DMS53 (cell line): ENCODE measurements at regions not wholly inside any gene's neighbourhood (a gene's known extent, or its start where the extent isn't known, plus 50 kb on each side); places are given as distances from the start of the nearest gene placed in this dataset.

Experiments
- DNase-seq: peaks from one replicate; lab custom pipeline; 2025; lab: John Stamatoyannopoulos, UW

DNA sequence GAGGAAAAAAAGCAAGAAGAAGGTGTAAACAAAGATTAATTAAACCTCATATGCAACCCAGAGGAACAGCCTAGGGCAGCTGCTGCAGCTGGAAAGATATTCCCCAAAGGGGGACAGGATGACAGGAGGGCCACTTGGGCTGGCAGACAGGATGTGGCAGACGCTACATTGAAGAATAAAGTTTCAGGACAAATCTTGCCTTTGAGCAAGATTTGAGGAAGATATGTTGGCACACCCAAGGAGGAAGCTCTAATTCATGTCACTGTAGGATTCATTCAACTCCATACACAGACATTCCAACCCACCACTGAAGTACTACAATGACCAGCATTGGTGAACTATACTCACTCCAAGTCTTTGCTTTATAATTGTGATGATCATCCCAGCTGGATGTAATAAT lies 504.0 kb downstream of the SHQ1 start:
- DNase-seq = no peak

DNA sequence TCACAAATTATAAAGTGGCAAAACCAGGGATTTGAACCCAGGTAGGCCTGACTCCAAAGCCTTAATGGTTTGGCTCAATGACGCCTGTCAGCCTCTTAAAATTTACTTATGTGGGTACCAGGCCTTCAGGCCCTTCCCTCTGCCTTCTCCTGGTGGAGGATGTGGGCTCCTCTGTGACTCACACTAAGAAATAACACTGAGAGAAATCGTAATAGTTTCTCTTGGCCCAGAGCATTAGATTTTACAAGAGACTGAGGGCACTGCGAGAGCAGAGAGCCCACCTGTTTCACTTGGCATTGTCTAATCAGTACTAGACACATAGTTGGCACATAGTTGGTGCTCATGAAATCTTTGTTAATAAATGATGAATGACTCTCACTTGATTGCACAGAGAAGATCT lies 505.2 kb downstream of the SHQ1 start:
- DNase-seq = no peak

DNA sequence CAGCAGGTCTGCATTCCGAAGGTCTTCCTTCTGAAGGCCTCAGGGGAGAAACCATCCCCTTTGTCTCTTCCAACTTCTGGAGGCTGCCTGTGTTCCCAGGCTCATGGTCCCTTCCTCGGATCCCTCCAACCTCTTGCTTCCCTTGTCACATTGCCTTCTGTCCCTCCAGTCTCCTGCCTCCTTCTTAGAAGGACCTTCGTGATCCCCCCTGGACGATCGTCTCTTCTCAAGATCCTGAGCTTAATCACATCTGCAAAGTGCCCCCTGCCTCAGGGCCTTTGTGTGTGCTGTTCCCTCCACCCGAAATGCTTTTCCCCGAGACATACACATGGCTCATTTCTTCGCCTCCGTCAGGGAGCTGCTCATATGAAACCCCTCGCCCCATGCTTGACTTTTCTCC lies 505.8 kb downstream of the SHQ1 start:
- no peak for DNase-seq

DNA sequence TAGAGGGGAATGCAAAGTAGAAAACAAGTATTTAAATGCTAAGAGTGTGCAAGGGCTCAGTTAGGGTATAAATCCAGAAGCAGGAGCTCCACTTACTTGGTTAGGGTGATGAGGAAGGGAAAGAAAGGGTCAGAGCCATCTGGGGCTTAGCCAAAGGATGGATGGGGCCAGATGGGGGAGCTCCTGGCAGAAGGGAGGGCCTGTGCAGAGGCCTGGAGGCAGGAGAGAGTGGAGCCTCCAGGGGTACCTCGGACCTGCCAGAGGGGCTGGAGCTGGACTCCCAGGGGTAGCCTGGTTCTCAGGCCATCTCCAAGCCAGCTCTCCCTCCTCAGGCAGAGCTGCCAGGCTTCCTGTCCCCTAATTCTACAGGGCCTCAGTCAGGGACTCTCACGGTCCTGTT lies 506.3 kb downstream of the SHQ1 start:
- DNase-seq = no peak

DNA sequence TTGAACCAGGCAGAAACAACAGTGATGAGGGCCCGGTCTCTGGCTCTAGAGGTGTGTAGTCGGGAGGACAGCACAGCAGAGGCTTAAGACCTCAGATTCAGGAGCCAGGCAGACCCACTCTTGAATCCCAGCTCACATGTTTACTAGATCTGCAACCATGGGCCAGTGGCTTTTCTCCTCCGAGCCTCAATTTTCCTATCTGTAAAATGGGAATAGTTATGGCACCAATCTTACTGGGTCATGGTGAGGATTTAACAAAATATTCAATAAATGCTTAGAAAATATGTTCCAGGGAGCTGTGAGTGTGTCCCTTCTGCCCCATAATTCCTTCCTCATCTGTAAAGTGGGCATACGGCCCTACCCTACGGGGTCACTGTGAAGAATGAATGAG lies 506.9 kb downstream of the SHQ1 start:
- DNase-seq = no peak

DNA sequence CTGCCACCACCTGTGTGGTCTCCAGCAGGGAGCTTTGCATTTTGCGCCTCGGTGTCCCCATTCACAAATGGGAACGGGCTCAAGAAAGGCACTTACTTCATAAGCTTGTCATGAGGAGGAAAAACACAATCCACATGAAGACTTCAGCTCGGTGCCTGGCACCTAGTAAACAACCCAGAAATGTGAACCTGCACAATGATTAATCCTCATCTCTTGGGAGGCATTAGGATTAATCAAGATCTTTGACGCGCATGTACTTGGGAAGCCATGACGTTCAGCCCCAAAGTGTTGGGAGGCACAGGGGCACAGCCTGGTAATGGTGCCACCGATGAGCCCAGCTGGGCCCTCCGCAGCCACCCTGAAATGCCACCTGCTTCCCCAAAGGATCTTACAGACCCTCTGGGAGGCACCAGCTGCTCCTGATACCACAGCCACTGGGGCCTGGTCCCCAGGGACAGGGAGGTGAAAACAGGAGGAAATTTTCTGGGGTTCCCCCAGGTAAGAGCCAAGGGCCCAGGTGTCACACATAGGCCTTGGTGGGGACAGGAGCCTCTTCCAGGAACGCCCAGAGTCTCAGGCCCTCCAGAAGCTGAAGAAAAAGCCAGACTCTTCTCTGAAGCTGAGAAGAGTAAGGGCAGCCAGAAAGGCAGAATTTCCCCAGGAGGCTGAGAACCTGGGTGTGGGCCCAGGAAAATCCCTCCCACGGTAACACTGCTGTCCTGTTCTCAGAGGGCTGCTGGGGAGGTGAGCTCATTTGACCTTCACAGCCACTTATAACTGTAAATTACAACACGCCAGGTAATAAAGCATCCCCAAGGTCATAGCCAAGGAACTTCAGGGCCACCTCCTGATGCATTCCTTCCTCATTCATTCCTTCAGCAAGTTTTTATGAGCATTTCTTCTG lies 507.5 kb downstream of the SHQ1 start:
- no peak for DNase-seq

DNA sequence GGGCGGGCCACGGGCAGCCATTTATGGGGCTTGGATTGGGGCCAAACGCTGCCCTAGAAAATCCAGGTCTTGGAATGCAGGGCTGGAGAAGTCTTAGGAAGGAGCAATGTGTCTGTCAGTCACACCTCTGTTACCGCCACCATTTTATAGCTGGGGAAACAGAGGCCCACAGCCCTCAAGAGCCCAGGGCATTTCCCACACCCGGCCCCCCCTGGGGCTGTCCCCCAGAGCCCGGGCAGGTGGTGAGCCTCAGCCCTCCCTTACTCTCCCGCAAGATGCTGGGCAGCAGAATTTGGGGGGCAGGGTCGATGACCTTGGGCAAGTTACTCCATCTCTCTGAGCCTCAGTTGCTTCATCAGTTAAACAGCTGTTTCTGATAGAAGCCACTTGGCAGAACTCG lies 508.2 kb downstream of the SHQ1 start:
- DNase-seq = no peak

DNA sequence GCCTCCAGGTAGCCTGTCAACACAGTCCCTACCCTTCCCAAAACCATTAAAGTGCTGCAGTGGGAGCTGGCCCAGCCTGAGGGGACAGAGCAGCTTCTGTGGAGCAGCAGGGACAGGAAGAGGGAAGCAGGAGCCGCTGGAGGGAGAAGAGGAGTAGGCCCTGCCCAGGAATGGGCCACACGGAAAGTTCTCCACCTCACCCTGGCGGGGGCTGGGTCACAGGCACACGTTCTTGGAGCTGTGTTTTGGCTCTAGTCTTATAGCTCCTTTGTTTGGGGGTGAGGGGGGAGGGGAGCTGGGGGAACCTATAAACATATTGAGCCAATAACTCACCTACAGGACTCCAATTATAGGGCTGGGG lies 508.6 kb downstream of the SHQ1 start:
- DNase-seq = no peak

DNA sequence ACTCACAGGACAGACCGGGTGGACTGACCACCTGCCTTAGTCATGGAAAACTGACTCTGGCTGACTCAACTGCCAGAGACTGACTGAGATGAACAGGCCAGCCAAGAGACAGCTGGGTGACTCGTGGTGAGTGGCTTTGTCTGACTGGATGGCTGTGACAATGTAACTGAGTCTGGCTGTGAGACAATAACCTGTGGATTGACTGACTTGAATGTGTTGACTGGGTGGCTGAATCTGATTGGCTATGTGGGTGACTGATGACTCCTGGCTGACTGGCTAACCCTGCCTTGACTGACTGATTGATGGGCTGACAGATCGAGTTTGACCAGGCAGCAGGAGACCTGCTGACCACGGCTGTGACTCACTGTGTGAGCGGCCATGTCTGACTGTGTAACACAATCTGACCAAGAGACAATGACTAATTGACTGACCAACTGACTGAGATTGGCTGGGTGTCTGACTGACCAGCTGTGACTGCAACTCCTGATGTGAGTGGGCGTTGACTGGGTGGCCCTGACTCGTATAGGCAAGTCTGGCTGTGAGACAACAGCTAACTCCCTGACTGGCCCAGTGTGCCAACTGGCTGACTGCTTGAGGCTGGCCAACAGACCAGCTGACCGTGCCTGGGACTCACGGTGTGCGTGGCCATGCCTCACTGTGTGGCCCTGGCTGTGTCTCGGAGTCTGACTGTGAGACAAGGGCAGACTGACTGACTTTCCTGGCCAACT lies 509.1 kb downstream of the SHQ1 start:
- DNase-seq = peak; percentile 31

DNA sequence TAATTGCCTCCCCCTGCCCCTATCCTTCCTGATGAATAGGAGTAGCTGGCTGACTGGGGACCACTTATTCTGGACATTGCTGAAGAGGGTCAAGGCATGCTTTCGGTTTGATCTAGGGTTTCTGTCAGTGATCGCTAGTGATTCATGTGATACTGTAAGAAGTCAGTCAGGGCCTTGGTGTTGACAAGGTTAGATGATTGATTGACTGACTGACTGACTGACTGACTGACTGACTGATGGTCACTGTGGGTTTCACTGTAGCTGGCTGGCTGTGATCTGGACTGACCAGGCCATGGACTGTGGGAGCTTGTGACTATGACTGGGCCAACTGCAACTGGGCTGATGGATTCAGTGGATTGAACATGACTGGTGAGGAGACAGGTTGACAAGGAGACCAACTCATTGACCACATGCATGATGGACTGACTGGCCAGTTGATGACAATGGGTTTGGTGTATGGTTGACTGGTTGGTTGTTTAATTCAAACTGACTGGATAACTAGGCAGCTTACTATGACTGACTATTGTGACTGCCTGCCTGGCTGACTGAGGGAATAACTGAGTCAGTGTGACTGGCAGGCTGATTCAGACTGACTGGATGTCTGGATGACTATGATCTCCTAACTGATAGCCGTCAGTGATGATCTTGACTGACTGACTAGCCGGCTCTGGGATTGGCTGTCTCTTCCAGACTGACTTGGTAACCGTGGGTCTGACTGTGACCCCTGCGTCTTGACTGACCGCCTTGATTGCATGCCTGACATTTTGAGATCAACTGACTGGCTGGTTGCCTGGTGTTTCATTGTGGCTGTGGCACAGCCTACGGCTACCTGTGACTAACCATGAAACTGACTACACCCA lies 509.9 kb downstream of the SHQ1 start:
- no peak for DNase-seq

DNA sequence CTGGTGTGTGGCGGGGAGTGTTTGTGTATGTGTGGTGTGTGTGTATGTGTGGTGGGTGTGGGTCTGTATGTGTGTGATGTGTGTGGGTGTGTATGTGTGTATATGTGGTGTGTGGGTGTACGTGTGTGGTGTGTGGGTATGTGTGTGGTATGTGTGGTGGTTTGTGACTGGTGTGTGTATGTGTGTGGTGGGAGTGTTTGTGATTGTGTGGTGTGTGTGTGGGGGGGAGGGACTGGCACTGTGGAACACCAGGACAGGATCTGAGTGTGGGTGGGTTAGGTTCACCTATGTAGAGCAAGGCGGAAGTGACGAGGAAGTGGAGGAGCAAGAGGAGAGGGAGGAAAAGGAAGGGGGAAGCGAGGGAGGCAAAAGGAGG lies 510.8 kb downstream of the SHQ1 start:
- DNase-seq = peak; percentile 0

DNA sequence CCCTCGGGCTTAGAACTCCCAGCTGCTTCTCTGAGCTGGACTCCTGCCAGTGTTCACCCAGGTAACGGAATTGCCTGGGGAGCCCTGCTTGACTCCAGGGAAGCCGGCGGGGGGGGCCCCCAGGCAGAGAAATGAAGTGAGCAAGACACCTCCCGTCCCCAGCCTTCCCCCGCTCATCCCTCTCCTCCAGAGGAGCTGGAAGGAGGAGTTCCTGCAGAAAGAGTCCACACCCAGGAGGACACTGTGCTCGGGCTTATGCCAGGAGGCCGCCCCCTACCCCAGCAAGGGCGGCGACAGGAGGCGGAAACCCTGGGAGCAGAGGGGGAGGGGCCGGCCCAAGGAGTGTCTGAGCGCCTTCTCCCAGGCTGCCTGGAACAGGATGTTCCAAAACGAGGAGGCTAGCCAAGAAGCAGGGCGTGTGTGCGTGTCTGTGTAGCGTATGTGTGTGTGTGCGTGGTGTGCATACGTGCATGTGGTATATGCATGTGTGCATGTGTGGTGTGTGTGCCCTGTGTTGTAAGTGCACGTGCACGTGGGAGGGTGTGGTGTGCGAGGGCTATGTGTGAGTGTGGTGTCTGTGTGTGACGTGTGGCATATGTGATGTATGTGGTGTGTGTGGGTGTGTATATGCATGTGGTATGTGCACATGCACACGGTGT lies 511.3 kb downstream of the SHQ1 start:
- peak; percentile 48 for DNase-seq

DNA sequence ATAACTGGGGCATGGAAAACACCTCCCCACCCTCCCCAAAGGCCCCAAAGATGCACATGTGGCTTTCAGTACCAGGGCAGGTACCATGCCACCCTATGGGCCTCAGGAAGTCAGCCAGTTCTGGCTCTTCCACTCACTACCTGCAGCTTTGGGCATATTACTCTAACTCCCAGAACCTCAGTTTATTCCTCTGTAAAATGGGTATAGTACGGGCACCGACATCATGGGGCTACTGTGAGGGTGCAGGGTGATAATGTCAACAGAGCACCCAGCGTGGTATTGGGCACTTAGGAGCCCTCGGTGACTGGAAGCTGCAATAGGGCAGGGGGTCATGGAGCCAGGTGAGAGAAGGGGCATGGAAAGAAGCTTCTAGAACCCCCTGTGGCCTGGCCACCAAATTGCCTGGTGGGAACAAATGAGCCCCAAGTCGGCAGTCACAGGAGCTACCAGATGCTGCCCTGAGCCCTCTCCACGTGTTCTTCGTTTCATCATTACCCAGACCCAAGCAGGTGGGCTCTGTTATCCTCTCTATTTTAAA lies 512.1 kb downstream of the SHQ1 start:
- DNase-seq = no peak

DNA sequence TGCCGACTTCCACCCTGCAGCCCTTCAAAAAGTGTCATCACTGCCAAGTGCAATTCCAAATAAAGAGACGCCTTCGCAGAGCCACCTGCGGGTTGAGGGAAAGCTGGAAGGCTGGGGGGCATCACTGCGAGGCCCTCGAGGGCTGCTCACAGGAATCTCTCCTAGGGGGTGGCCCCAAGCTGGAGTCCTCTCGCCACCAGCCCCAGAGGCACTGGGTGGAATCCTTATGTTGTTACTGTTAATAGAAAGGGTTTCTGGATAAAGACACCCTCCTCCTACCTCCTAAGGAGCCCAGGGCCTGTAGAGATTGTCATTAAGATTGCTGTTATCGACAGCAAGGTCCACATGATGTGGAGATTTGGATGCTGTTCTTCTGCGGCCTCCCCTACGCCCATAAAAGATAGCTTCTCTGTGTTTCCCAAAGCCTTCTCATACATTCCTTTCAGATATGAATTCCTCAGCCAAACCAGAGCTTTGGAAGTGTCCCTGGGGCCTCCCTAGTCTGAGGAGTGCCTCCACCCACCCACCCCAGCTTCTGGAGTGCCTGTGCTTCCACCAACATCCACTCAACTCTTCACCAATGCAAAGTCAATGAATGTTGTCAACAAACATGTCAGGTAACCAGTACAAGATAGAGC lies 512.7 kb downstream of the SHQ1 start:
- no peak for DNase-seq

DNA sequence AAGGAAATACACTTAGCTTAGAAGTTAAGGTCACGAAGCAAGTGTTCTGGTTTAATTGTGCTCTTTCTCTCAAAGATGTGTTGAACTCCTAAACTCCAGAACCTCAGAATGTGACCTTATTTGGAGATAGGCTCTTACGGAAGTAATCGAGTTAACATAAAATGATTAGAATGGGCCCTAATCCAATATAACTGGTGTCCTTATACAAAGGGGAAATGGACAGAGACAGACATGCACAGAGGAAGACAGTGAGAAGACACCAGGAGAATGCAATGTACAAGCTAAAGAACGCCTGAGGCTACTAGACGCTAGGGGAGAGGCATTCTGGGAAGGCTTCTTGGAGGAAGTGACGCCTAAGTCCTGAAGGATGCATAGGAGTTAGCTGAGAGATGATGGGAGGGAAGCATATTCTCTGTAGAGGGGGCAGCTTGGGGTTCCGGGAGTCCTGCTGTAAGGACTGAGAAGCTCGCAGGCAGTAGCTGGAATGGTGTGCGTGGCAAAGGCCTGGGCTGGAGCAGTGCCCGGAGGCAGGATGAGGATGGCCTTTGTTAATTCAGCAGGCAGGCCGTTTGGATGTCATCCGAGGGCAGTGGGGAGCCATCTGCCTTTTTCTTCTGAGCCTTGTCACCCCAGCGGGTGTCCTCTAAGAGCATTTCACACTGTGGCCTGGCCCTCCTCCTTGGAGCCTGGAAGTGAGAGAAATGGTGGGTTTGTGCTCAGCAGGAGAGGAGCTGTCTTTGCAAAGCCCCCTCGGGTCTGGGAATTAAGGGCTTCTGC lies 513.4 kb downstream of the SHQ1 start:
- DNase-seq = no peak

DNA sequence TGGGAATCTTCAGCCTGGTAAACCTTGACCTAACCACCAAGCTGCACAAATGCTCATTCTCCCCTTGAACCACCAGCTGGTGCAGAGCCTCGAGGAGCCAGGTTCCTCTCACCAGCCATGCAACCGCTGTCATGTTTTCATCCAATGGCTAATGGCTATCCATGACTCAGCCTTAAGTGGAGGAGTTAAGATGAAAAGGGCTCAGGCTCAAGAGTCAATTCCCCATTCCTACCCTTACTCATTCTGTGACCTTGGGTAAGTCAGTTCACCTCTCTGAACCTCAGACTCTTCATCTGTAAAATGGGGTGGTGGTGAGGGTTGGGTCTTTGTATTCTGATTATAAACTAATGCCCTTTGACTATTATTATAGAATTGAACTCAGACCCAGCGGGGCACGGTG lies 515.6 kb downstream of the SHQ1 start:
- DNase-seq = peak; percentile 1

DNA sequence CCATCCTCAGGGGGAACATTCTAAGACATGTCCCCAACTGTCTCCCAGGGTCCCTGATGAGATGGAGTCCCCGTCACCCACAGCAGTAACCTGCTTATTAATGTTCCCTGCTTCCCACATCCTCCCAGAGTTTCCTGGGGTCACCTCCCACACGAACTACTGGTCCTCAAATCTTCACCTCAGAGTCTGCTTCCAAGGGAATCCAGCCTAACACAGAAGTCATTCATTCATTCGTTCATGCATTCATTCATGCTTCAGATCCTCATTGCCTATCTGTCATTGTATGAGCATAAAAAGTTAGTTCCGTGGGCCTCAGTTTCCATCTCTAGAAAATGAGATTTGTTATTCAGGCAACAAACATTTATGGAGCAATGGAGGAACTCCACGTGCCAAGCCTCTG lies 516.2 kb downstream of the SHQ1 start:
- DNase-seq = no peak

DNA sequence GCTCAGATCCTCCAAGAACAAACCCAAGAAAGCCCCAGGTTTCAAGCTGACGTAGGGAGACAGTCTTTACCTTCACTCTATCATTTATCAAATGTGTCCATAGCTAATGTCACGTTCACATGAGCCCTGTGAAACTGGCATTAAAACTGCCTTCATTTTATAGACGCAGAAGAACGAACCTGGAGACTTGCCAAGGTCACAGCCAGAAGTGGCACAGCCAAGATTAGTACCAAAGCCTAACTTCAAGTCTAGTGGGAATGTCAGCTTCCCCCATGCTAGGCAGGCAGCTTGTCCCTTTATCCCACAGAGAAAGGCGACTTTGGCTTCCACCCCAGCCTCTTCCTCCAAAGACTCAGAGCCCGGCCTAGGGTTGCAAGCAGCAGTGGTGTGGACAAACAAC lies 517.2 kb downstream of the SHQ1 start:
- DNase-seq = no peak

DNA sequence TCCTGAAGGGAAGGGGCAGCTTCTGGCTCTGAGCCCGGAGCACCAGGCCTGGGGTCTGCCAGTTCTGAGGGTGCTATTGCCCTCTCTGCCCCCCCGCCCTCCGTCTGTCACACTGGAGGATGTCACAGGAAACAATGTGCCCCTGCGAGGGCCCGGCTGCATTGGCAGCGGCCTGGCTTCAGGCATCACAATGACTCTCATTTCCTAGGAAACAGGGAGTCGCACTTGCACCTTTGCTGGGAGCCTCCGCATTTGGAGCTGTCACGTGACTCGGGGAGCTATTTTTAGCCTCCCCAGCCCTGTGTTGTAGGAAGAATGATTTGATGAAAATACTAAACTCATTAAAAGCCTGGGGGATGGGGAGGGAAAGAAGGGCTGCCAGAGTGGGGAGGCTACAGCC lies 518.9 kb downstream of the SHQ1 start:
- DNase-seq = no peak

DNA sequence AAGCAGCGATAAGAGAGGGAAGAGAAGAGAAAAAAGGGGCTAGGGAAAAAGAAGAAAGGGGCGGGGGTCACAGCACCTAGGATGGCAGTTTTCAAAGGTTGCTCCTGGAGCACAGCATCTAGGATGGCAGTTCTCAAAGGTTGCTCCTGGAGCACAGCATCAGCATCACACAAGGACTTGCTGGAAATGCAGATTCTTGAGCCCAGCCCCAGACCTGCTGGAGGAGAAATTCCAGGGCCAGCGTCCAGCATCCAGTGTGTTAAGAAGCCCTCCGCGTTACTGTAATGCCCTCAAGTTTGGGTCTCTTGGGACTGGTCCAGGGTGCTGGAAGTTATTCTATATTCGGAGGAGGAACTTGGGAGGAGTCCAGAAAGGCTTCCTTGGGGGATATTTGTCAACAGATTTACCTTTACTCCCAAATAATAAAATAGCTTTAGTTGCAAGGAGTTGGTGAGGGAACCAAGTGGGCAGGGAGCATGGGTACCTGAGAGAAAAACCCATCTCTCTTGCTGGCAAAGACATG lies 519.4 kb downstream of the SHQ1 start:
- DNase-seq = no peak
